22Rv1 (cell line): ENCODE measurements at regions not wholly inside any gene's neighbourhood (a gene's known extent, or its start where the extent isn't known, plus 50 kb on each side); places are given as distances from the start of the nearest gene placed in this dataset.

Experiments used
- H3K27ac ChIP-seq: fragments of 450-650 bp; 2 replicates; pipeline ENCODE4 v1.5.1; 2017
- CTCF ChIP-seq: fragments of 450-650 bp; IDR thresholded peaks from 2 replicates; pipeline ENCODE4 v1.5.1; 2017; ENCODE audit warnings: mild to moderate bottlenecking
- ZFX ChIP-seq: fragments of 450-650 bp; IDR thresholded peaks from 2 replicates; pipeline ENCODE4 v1.6.1; 2017; ENCODE audit warnings: antibody characterized with exemption, borderline replicate concordance

GRCh38 chr1:185536165-185536920 lies 197.8 kb upstream of the HMCN1 start:
- TF ChIP-seq ZFX (no peak), CTCF (no peak)
- H3K27ac ChIP-seq, result no peak overlapping the region

GRCh38 chr1:185535621-185536020 lies 198.6 kb upstream of the HMCN1 start:
- H3K27ac ChIP-seq, result no peak overlapping the region; the same call in 1 of the 2 replicates
- TF ChIP-seq CTCF (no peak), ZFX (no peak)

GRCh38 chr1:185534801-185535200 lies 199.4 kb upstream of the HMCN1 start:
- peak overlapping the region; percentile 54 for H3K27ac ChIP-seq
- no peak for TF ChIP-seq ZFX

GRCh38 chr1:185533596-185533995 lies 200.6 kb upstream of the HMCN1 start:
- H3K27ac ChIP-seq, result no peak overlapping the region
- TF ChIP-seq CTCF (no peak), ZFX (no peak)

GRCh38 chr1:185532856-185533255 lies 201.3 kb upstream of the HMCN1 start:
- TF ChIP-seq ZFX, result no peak
- TF ChIP-seq CTCF, result no peak
- no peak overlapping the region for H3K27ac ChIP-seq

- TF ChIP-seq ZFX, result no peak
- no peak for TF ChIP-seq CTCF
- no peak overlapping the region for H3K27ac ChIP-seq
These were observed 202.4 kb upstream of the HMCN1 start for GRCh38 chr1:185531838-185532237.

- TF ChIP-seq CTCF, result no peak
- TF ChIP-seq ZFX, result no peak
These were observed 204.0 kb upstream of the HMCN1 start for GRCh38 chr1:185530215-185530614.

GRCh38 chr1:185529673-185530072 lies 204.5 kb upstream of the HMCN1 start:
- no peak overlapping the region for H3K27ac ChIP-seq
- TF ChIP-seq CTCF (no peak), ZFX (no peak)

More at GRCh38 chr1:185530215-185530614, 204.0 kb upstream of the HMCN1 start:
- no peak overlapping the region for H3K27ac ChIP-seq
